ENCODE measurements at regions not wholly inside any gene's neighbourhood (a gene's known extent, or its start where the extent isn't known, plus 50 kb on each side); places are given as distances from the start of the nearest gene placed in this dataset.

DNA sequence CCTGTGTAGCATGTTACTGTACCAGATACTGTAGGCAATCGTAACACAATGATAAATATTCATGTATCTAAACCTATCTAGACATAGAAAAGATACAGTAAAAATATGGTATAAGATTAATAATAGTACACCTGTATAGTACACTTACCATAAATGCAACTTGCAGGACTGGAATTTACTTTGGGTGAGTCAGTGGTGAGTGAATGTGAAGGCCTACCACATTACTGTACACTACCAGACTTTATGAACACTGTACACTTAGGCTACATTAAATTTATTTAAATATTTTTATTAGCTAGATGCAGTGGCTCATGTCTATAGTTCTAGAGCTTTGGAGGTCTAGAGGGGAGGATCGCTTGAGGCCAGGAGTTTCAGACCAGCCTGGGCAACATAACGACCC lies 186.6 kb upstream of the ROPN1 start:
- Histone ChIP-seq H3K9me3 (ENCODE audit: low read length) (no peaks in the 10 kb centered on the region), H3K4me3 (replicated peaks in 1 of 3; ENCODE audit: insufficient read depth in 1 of 3, low read depth in 2 of 3, low read length in 3 of 3) (no peak overlapping the region), H3K4me1 (ENCODE audit: insufficient read depth, low read length) (no peaks in the 10 kb centered on the region), H3K9ac (ENCODE audit: insufficient read depth, low read depth, low read length) (no peak overlapping the region), H3K4me2 (ENCODE audit: low read depth, low read length) (no peak overlapping the region), H3K27ac (ENCODE audit: extremely low read length, insufficient read depth, low read length) (no peak overlapping the region), H3K36me3 (replicated peaks in 1 of 2; ENCODE audit: control insufficient read depth in 1 of 2, insufficient read depth in 2 of 2, low read length in 2 of 2) (no peaks in the 10 kb centered on the region), H4K20me1 (ENCODE audit: insufficient read depth, low read length) (no peaks in the 10 kb centered on the region), H2AFZ (ENCODE audit: low read length) (no peak overlapping the region), H3K27me3 (ENCODE audit: control insufficient read depth in 1 of 2, insufficient read depth in 2 of 2, low read length in 2 of 2) (0 out of 5 replicates have a peak, but pooled peaks cover 2 to 4% of the 10 kb centered on the region in 2 experiments), H3K79me2 (ENCODE audit: insufficient read depth, low read length) (no peaks in the 10 kb centered on the region)
- in situ Hi-C loops (cut with HindIII; ENCODE audit: extremely low pct_ligation_motif_present, low pct_unique_long_range_greater_than_20kb), result no loop called here
- FAIRE-seq, result no peak
- WGBS (ENCODE audit: low lambda C conversion rate), result 0% methylated on average over 3 of the region's 3 CpGs
- ChIA-PET POLR2A (no interaction called here), CTCF (ENCODE audit: low intra/inter-chr PET ratio, low total read pairs) (no interaction called here)
- intact Hi-C loops (cut with micrococcal nuclease; ENCODE audit: unreplicated experiment), result no loop called here
- ATAC-seq, result no peak
- no TSS peak for BruUV-seq (replicated peaks)
- DNase-seq (ENCODE audit: low spot score), result no peak
- TF ChIP-seq FOXK1 (CRISPR knock-in tag; IDR thresholded peaks at IDR 0.05; ENCODE audit: borderline replicate concordance, low read depth) (no peak), ZBTB38 (CRISPR knock-in tag; IDR thresholded peaks at IDR 0.05) (no peak), TCF7L2 (IDR thresholded peaks at IDR 0.05; ENCODE audit: low read depth, low read length) (no peak), REL (CRISPR knock-in tag; conservative IDR thresholded peaks at IDR 0.05) (no peak), ZNF143 (CRISPR knock-in tag; IDR thresholded peaks at IDR 0.05) (no peak), MTF2 (CRISPR knock-in tag; IDR thresholded peaks at IDR 0.05; ENCODE audit: borderline replicate concordance) (no peak), RFX3 (CRISPR knock-in tag; IDR thresholded peaks at IDR 0.05) (no peak), ZFP41 (CRISPR knock-in tag; IDR thresholded peaks at IDR 0.05; ENCODE audit: borderline replicate concordance) (no peak), ZNF256 (CRISPR knock-in tag; conservative IDR thresholded peaks at IDR 0.05) (no peak), ZFY (CRISPR knock-in tag; IDR thresholded peaks at IDR 0.05) (no peak)
- TF ChIP-seq, protein P1, sequence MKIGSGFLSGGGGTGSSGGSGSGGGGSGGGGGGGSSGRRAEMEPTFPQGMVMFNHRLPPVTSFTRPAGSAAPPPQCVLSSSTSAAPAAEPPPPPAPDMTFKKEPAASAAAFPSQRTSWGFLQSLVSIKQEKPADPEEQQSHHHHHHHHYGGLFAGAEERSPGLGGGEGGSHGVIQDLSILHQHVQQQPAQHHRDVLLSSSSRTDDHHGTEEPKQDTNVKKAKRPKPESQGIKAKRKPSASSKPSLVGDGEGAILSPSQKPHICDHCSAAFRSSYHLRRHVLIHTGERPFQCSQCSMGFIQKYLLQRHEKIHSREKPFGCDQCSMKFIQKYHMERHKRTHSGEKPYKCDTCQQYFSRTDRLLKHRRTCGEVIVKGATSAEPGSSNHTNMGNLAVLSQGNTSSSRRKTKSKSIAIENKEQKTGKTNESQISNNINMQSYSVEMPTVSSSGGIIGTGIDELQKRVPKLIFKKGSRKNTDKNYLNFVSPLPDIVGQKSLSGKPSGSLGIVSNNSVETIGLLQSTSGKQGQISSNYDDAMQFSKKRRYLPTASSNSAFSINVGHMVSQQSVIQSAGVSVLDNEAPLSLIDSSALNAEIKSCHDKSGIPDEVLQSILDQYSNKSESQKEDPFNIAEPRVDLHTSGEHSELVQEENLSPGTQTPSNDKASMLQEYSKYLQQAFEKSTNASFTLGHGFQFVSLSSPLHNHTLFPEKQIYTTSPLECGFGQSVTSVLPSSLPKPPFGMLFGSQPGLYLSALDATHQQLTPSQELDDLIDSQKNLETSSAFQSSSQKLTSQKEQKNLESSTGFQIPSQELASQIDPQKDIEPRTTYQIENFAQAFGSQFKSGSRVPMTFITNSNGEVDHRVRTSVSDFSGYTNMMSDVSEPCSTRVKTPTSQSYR (CRISPR knock-in tag; IDR thresholded peaks at IDR 0.05; ENCODE audit: borderline replicate concordance), result no peak
- TF ChIP-seq, protein P2, sequence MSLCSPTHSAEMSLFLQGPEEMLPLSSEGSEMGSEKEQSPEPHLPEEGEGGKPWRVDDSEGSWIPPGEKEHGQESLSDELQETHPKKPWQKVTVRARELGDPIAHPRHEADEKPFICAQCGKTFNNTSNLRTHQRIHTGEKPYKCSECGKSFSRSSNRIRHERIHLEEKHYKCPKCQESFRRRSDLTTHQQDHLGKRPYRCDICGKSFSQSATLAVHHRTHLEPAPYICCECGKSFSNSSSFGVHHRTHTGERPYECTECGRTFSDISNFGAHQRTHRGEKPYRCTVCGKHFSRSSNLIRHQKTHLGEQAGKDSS (CRISPR knock-in tag; IDR thresholded peaks at IDR 0.05; ENCODE audit: borderline replicate concordance, low read depth), result no peak
- TF ChIP-seq, protein P3, sequence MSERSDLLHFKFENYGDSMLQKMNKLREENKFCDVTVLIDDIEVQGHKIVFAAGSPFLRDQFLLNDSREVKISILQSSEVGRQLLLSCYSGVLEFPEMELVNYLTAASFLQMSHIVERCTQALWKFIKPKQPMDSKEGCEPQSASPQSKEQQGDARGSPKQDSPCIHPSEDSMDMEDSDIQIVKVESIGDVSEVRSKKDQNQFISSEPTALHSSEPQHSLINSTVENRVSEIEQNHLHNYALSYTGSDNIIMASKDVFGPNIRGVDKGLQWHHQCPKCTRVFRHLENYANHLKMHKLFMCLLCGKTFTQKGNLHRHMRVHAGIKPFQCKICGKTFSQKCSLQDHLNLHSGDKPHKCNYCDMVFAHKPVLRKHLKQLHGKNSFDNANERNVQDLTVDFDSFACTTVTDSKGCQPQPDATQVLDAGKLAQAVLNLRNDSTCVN (CRISPR knock-in tag; IDR thresholded peaks at IDR 0.05; ENCODE audit: borderline replicate concordance), result no peak
- TF ChIP-seq, protein P4, sequence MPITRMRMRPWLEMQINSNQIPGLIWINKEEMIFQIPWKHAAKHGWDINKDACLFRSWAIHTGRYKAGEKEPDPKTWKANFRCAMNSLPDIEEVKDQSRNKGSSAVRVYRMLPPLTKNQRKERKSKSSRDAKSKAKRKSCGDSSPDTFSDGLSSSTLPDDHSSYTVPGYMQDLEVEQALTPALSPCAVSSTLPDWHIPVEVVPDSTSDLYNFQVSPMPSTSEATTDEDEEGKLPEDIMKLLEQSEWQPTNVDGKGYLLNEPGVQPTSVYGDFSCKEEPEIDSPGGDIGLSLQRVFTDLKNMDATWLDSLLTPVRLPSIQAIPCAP (CRISPR knock-in tag; IDR thresholded peaks at IDR 0.05; ENCODE audit: low read depth), result no peak
- TF ChIP-seq, protein P5, sequence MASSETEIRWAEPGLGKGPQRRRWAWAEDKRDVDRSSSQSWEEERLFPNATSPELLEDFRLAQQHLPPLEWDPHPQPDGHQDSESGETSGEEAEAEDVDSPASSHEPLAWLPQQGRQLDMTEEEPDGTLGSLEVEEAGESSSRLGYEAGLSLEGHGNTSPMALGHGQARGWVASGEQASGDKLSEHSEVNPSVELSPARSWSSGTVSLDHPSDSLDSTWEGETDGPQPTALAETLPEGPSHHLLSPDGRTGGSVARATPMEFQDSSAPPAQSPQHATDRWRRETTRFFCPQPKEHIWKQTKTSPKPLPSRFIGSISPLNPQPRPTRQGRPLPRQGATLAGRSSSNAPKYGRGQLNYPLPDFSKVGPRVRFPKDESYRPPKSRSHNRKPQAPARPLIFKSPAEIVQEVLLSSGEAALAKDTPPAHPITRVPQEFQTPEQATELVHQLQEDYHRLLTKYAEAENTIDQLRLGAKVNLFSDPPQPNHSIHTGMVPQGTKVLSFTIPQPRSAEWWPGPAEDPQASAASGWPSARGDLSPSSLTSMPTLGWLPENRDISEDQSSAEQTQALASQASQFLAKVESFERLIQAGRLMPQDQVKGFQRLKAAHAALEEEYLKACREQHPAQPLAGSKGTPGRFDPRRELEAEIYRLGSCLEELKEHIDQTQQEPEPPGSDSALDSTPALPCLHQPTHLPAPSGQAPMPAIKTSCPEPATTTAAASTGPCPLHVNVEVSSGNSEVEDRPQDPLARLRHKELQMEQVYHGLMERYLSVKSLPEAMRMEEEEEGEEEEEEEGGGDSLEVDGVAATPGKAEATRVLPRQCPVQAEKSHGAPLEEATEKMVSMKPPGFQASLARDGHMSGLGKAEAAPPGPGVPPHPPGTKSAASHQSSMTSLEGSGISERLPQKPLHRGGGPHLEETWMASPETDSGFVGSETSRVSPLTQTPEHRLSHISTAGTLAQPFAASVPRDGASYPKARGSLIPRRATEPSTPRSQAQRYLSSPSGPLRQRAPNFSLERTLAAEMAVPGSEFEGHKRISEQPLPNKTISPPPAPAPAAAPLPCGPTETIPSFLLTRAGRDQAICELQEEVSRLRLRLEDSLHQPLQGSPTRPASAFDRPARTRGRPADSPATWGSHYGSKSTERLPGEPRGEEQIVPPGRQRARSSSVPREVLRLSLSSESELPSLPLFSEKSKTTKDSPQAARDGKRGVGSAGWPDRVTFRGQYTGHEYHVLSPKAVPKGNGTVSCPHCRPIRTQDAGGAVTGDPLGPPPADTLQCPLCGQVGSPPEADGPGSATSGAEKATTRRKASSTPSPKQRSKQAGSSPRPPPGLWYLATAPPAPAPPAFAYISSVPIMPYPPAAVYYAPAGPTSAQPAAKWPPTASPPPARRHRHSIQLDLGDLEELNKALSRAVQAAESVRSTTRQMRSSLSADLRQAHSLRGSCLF (CRISPR knock-in tag; IDR thresholded peaks at IDR 0.05; ENCODE audit: borderline replicate concordance), result no peak

Measured in HepG2 (cell line).